Fibroblast of lung (primary cell): ENCODE measurements at regions not wholly inside any gene's neighbourhood (a gene's known extent, or its start where the extent isn't known, plus 50 kb on each side); places are given as distances from the start of the nearest gene placed in this dataset.

Experiments
- DNase-seq, 2 donors: peaks; one replicate each; pipeline versions ENCODE4 v3.0.0 to v3.0.0-alpha.2; 2010; ENCODE audit warnings: low read depth in 2 of 2
- H2AFZ ChIP-seq: 2 replicates; pipeline ENCODE4 v1.5.1; 2012; ENCODE audit warnings: low read length, control low read depth, inconsistent platforms
- H3K27ac ChIP-seq: 2 replicates; pipeline ENCODE4 v1.5.1; 2011; ENCODE audit warnings: low read length, control low read depth; ENCODE audit not compliant: insufficient read depth
- H3K27me3 ChIP-seq: 2 replicates; pipeline ENCODE4 v1.5.1; 2011; ENCODE audit warnings: mild to moderate bottlenecking, low read length; ENCODE audit not compliant: control insufficient read depth, insufficient read depth
- H3K36me3 ChIP-seq: 2 replicates; pipeline ENCODE4 v1.5.1; 2011; ENCODE audit warnings: low read length; ENCODE audit not compliant: control insufficient read depth, insufficient read depth
- H3K4me1 ChIP-seq: 2 replicates; pipeline ENCODE4 v1.5.1; 2011; ENCODE audit warnings: low read length; ENCODE audit not compliant: control insufficient read depth, insufficient read depth; ENCODE audit errors: extremely low read depth
- H3K4me2 ChIP-seq: 2 replicates; pipeline ENCODE4 v1.5.1; 2011; ENCODE audit warnings: low read length, control low read depth; ENCODE audit not compliant: insufficient read depth; ENCODE audit errors: extremely low read depth
- H3K4me3 ChIP-seq, 4 experiments: fragments of 200-600 bp in 1 of 4; sonication (generic) in 1 of 4; replicated peaks in 1 of 4; 2 replicates each; pipeline ENCODE4 v1.5.1; 2011 to 2016; ENCODE audit warnings: low read length in 4 of 4, low read depth in 3 of 4, mild to moderate bottlenecking in 3 of 4, control low read depth in 2 of 4, inconsistent platforms in 1 of 4, mixed read lengths in 1 of 4; ENCODE audit not compliant: insufficient read depth in 1 of 4; ENCODE audit errors: control extremely low read depth in 1 of 4
- H3K79me2 ChIP-seq: 2 replicates; pipeline ENCODE4 v1.5.1; 2012; ENCODE audit warnings: mild to moderate bottlenecking, low read length, inconsistent platforms; ENCODE audit not compliant: control insufficient read depth, insufficient read depth
- H3K9ac ChIP-seq: 2 replicates; pipeline ENCODE4 v1.5.1; 2011; ENCODE audit warnings: mild to moderate bottlenecking, low read length, control low read depth; ENCODE audit not compliant: insufficient read depth
- H3K9me3 ChIP-seq: 2 replicates; pipeline ENCODE4 v1.5.1; 2012; ENCODE audit warnings: low read depth, low read length; ENCODE audit not compliant: control insufficient read depth, insufficient read depth
- H4K20me1 ChIP-seq: 2 replicates; pipeline ENCODE4 v1.5.1; 2011; ENCODE audit warnings: low read length; ENCODE audit not compliant: control insufficient read depth, insufficient read depth; ENCODE audit errors: extremely low read depth
- EZH2 ChIP-seq: IDR thresholded peaks from 2 replicates; pipeline ENCODE4 v1.5.1; 2012; ENCODE audit warnings: low read length, control low read depth, mild to moderate bottlenecking; ENCODE audit errors: missing control alignments
- TF ChIP-seq, protein P1 (sequence below), 2 donors: IDR thresholded peaks in 1 of 2; conservative IDR thresholded peaks in 1 of 2; 1 replicate in 1 of 2; 2 replicates in 1 of 2; pipeline ENCODE4 v1.5.1; 2011 to 2012; ENCODE audit warnings: low read length in 2 of 2, control low read depth in 1 of 2, inconsistent platforms in 1 of 2, low read depth in 1 of 2, mild to moderate bottlenecking in 1 of 2

DNA sequence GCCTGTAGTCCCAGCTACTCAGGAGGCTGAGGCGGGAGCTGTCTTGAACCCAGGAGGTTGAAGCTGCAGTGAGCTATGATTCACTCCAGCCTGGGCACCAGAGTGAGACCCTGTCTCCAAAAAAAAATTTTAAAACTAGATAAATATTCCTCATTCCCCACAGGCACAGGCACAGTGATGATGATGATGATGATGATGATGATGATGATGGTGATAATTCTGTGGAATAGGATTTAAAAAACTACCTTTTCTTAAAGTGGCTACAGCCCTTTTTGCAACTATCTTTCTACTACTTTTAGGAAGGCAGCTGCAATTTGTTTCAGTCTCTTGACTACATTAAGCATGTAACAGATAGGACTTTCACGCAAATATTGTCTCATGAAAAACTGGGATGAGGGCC is 76.6 kb upstream of the SCAF8 start:
- Histone ChIP-seq H3K36me3 (no peaks in the 10 kb centered on the region), H3K9ac (no peak overlapping the region), H3K79me2 (no peaks in the 10 kb centered on the region), H3K4me2 (no peak overlapping the region), H3K4me3 (no peak overlapping the region), H3K27ac (no peak overlapping the region), H3K9me3 (no peaks in the 10 kb centered on the region), H4K20me1 (no peaks in the 10 kb centered on the region), H3K27me3 (no peaks in the 10 kb centered on the region), H2AFZ (no peak overlapping the region), H3K4me1 (no peaks in the 10 kb centered on the region)
- no peak for DNase-seq
- TF ChIP-seq, protein P1, sequence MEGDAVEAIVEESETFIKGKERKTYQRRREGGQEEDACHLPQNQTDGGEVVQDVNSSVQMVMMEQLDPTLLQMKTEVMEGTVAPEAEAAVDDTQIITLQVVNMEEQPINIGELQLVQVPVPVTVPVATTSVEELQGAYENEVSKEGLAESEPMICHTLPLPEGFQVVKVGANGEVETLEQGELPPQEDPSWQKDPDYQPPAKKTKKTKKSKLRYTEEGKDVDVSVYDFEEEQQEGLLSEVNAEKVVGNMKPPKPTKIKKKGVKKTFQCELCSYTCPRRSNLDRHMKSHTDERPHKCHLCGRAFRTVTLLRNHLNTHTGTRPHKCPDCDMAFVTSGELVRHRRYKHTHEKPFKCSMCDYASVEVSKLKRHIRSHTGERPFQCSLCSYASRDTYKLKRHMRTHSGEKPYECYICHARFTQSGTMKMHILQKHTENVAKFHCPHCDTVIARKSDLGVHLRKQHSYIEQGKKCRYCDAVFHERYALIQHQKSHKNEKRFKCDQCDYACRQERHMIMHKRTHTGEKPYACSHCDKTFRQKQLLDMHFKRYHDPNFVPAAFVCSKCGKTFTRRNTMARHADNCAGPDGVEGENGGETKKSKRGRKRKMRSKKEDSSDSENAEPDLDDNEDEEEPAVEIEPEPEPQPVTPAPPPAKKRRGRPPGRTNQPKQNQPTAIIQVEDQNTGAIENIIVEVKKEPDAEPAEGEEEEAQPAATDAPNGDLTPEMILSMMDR (conservative IDR thresholded peaks at IDR 0.05 in 1 of 2, IDR thresholded peaks at IDR 0.05 in 1 of 2; ENCODE audit: low read depth in 1 of 2, low read length in 2 of 2), result no peak
- TF ChIP-seq EZH2, result no peak

DNA sequence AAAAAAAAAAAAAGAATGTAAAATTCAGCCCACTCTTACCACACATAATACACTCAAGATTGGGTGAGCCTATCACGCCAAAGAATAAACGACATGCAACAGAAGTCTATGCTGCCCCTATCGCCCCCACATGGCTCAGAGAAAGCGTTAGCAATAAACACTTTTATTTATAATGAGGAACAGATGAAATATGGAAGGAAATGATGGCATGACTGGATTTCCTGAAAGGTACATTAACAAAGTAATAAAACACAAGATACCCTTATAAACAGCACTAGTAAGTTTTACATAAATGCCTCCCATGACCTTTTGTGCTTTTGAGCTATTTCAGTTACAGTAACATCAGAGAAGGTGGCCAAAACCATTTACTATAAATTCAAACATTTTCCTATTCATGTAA is 71.4 kb upstream of the SCAF8 start:
- no peak overlapping the region for H3K4me3 ChIP-seq
- H3K27me3 ChIP-seq, result no peaks in the 10 kb centered on the region
- DNase-seq, result no peak
- H3K4me2 ChIP-seq, result no peak overlapping the region
- no peaks in the 10 kb centered on the region for H3K9me3 ChIP-seq
- no peak for TF ChIP-seq EZH2
- TF ChIP-seq, protein P1 (conservative IDR thresholded peaks at IDR 0.05 in 1 of 2, IDR thresholded peaks at IDR 0.05 in 1 of 2; ENCODE audit: low read depth in 1 of 2, low read length in 2 of 2), result no peak
- no peaks in the 10 kb centered on the region for H4K20me1 ChIP-seq
- H3K4me1 ChIP-seq, result no peaks in the 10 kb centered on the region
- no peak overlapping the region for H2AFZ ChIP-seq
- H3K79me2 ChIP-seq, result no peaks in the 10 kb centered on the region
- H3K36me3 ChIP-seq, result no peaks in the 10 kb centered on the region
- no peak overlapping the region for H3K9ac ChIP-seq
- H3K27ac ChIP-seq, result no peak overlapping the region

DNA sequence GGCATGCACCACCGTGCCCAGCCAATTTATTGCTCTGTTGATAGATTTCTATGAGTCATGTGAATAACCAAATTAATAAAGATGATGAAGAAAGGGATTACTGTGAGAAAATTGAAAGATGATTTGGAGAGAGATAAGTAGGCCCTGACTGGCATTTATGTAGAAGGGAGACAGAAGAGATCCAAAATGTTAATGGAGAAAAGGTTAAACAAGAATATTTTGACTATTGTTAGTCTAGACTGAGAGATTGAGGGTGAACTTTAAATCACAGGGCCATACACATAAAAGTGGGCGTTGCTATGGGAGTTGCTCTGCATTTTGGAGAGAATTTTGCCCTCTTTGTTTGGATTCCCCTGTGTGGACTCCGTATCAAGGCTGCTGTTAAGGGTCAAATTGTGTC is 68.9 kb upstream of the SCAF8 start:
- no peak for TF ChIP-seq EZH2
- TF ChIP-seq, protein P1 (conservative IDR thresholded peaks at IDR 0.05 in 1 of 2, IDR thresholded peaks at IDR 0.05 in 1 of 2; ENCODE audit: low read depth in 1 of 2, low read length in 2 of 2), result no peak
- Histone ChIP-seq H3K9ac (no peak overlapping the region), H3K27me3 (no peaks in the 10 kb centered on the region), H3K36me3 (no peaks in the 10 kb centered on the region), H3K79me2 (no peaks in the 10 kb centered on the region), H3K4me3 (no peak overlapping the region), H3K4me1 (no peaks in the 10 kb centered on the region), H3K9me3 (no peaks in the 10 kb centered on the region), H3K27ac (no peak overlapping the region), H4K20me1 (no peaks in the 10 kb centered on the region), H3K4me2 (no peak overlapping the region), H2AFZ (no peak overlapping the region)
- DNase-seq, result no peak
